Choroid plexus epithelial cell (primary cell): ENCODE measurements at regions not wholly inside any gene's neighbourhood (a gene's known extent, or its start where the extent isn't known, plus 50 kb on each side); places are given as distances from the start of the nearest gene placed in this dataset.

Source experiments
- DNase-seq: peaks from one replicate; pipeline ENCODE4 v3.0.0-alpha.2; 2010; ENCODE audit warnings: low read depth
- H3K4me3 ChIP-seq: 2 replicates; pipeline ENCODE4 v1.5.1; 2011; ENCODE audit warnings: low read depth, mild to moderate bottlenecking, control low read depth, low read length, moderate library complexity
- CTCF ChIP-seq: conservative IDR thresholded peaks from 2 replicates; pipeline ENCODE4 v1.5.1; 2011; ENCODE audit warnings: low read depth, mild to moderate bottlenecking, control low read depth, inconsistent platforms, low read length, moderate library complexity

- H3K4me3 ChIP-seq = no peak overlapping the region
- no peak for TF ChIP-seq CTCF
- DNase-seq = no peak
Observed at GRCh38 chr14:84064316-84065125, 1465.4 kb upstream of the FLRT2 start.

GRCh38 chr14:84065811-84066210 is 1464.1 kb upstream of the FLRT2 start:
- no peak for DNase-seq
- no peak overlapping the region for H3K4me3 ChIP-seq
- no peak for TF ChIP-seq CTCF

GRCh38 chr14:84068288-84068687 is 1461.7 kb upstream of the FLRT2 start:
- DNase-seq = no peak
- no peak overlapping the region for H3K4me3 ChIP-seq
- TF ChIP-seq CTCF = no peak

- no peak overlapping the region for H3K4me3 ChIP-seq
- no peak for TF ChIP-seq CTCF
- DNase-seq = no peak
Observed at GRCh38 chr14:84071061-84071460, 1458.9 kb upstream of the FLRT2 start.

- no peak for DNase-seq
- no peak for TF ChIP-seq CTCF
- H3K4me3 ChIP-seq = no peak overlapping the region
Observed at GRCh38 chr14:84074626-84075025, 1455.3 kb upstream of the FLRT2 start.

- no peak for DNase-seq
- no peak for TF ChIP-seq CTCF
- H3K4me3 ChIP-seq = no peak overlapping the region
Observed at GRCh38 chr14:84080944-84081343, 1449.0 kb upstream of the FLRT2 start.

GRCh38 chr14:84084056-84084630 is 1445.8 kb upstream of the FLRT2 start:
- DNase-seq = no peak
- no peak for TF ChIP-seq CTCF
- H3K4me3 ChIP-seq = no peak overlapping the region
